H1 (cell line): ENCODE measurements at regions not wholly inside any gene's neighbourhood (a gene's known extent, or its start where the extent isn't known, plus 50 kb on each side); places are given as distances from the start of the nearest gene placed in this dataset.

ENCODE experiments used
- CTCF ChIA-PET: fragments of 300-600 bp; sonication (Branson Sonifier 250); formaldehyde crosslinking; loops from one replicate; lab custom pipeline; 2021; ENCODE audit not compliant: partially characterized antibody; lab: Charles Lee
- POLR2A ChIA-PET: fragments of 300-600 bp; sonication (Branson Sonifier 250); formaldehyde crosslinking; loops from one replicate; lab custom pipeline; 2021; ENCODE audit warnings: inconsistent platforms; ENCODE audit not compliant: partially characterized antibody; lab: Charles Lee
- DNase-seq, 2 experiments: peaks; one replicate each; pipeline versions ENCODE4 v3.0.0 to v3.0.0-alpha.2; 2010 to 2022; ENCODE audit warnings: low spot score in 2 of 2, low read depth in 1 of 2, mixed read lengths in 1 of 2
- FAIRE-seq: peaks from 2 replicates; lab custom pipeline; 2011; peaks lifted over from hg19 to GRCh38; lab: Jason Lieb, UNC
- H2AFZ ChIP-seq: 2 replicates; pipeline ENCODE4 v1.8.1; 2012; ENCODE audit warnings: low read length, inconsistent platforms
- H2AK5ac ChIP-seq: 2 replicates; pipeline ENCODE4 v1.6.1; 2013; ENCODE audit warnings: low read depth, low read length
- H2BK120ac ChIP-seq: replicated peaks from 2 replicates; pipeline ENCODE3; 2013; ENCODE audit warnings: low read depth, low read length, inconsistent platforms
- H2BK12ac ChIP-seq: 2 replicates; pipeline ENCODE4 v1.6.1; 2013; ENCODE audit warnings: low read depth, low read length
- H2BK15ac ChIP-seq: 2 replicates; pipeline ENCODE4 v1.6.1; 2013; ENCODE audit warnings: low read length
- H2BK20ac ChIP-seq: 2 replicates; pipeline ENCODE4 v1.6.1; 2013; ENCODE audit warnings: low read length
- H2BK5ac ChIP-seq: 2 replicates; pipeline ENCODE4 v1.6.1; 2013; ENCODE audit warnings: low read depth, low read length
- H3K14ac ChIP-seq: 2 replicates; pipeline ENCODE4 v1.6.1; 2013; ENCODE audit warnings: inconsistent platforms; ENCODE audit not compliant: insufficient read length
- H3K18ac ChIP-seq: 2 replicates; pipeline ENCODE4 v1.6.1; 2013; ENCODE audit warnings: low read length; ENCODE audit errors: extremely low read depth
- H3K23ac ChIP-seq: 2 replicates; pipeline ENCODE4 v1.6.1; 2013; ENCODE audit warnings: inconsistent platforms; ENCODE audit not compliant: insufficient read length
- H3K23me2 ChIP-seq: 2 replicates; pipeline ENCODE4 v1.6.1; 2013; ENCODE audit warnings: low read depth, low read length
- H3K27ac ChIP-seq: 2 replicates; pipeline ENCODE4 v1.6.1; 2011; ENCODE audit warnings: low read depth, low read length, inconsistent platforms
- H3K27me3 ChIP-seq, 4 experiments: replicated peaks in 1 of 4; 1 replicate in 1 of 4; 2 replicates in 3 of 4; pipeline versions ENCODE4 v1.6.1 to v1.8.1; 2011 to 2013; ENCODE audit warnings: low read length in 3 of 4, mild to moderate bottlenecking in 3 of 4, inconsistent platforms in 2 of 4, mixed read lengths in 2 of 4, moderate library complexity in 1 of 4; ENCODE audit not compliant: control insufficient read depth in 3 of 4, insufficient read depth in 3 of 4; ENCODE audit errors: extremely low read depth in 1 of 4
- H3K36me3 ChIP-seq, 4 experiments: 2 replicates each; pipeline versions ENCODE4 v1.6.1 to v1.8.1; 2011 to 2013; ENCODE audit warnings: mild to moderate bottlenecking in 4 of 4, low read length in 3 of 4, moderate library complexity in 2 of 4, control low read depth in 1 of 4, inconsistent platforms in 1 of 4; ENCODE audit not compliant: insufficient read depth in 4 of 4, control insufficient read depth in 2 of 4
- H3K4ac ChIP-seq: replicated peaks from 2 replicates; pipeline ENCODE3; 2013; ENCODE audit warnings: low read length, low read depth, mixed read lengths, inconsistent platforms; ENCODE audit not compliant: insufficient read length
- H3K4me1 ChIP-seq, 4 experiments: replicated peaks in 1 of 4; 1 replicate in 1 of 4; 2 replicates in 3 of 4; pipeline versions ENCODE4 v1.6.1 to v1.8.1; 2011 to 2013; ENCODE audit warnings: low read length in 3 of 4, inconsistent platforms in 2 of 4, mixed read lengths in 1 of 4; ENCODE audit not compliant: insufficient read depth in 4 of 4, control insufficient read depth in 3 of 4
- H3K4me2 ChIP-seq, 2 experiments: 2 replicates each; pipeline versions ENCODE4 v1.6.1 to v1.8.1; 2011 to 2013; ENCODE audit warnings: low read depth in 2 of 2, low read length in 2 of 2, control low read depth in 1 of 2, inconsistent platforms in 1 of 2, mild to moderate bottlenecking in 1 of 2; ENCODE audit not compliant: insufficient read depth in 1 of 2
- H3K4me3 ChIP-seq, 4 experiments: fragments of 200-600, 300-600 bp in 1 of 4; sonication (generic), shearing (Covaris generic), sonication (Bioruptor Twin) in 1 of 4; 2 replicates each; pipeline versions ENCODE4 v1.5.1 to v1.8.1; 2011 to 2016; ENCODE audit warnings: low read length in 4 of 4, low read depth in 3 of 4, control low read depth in 2 of 4, inconsistent platforms in 2 of 4, mild to moderate bottlenecking in 2 of 4, mixed read lengths in 1 of 4, moderate library complexity in 1 of 4; ENCODE audit not compliant: insufficient read depth in 2 of 4; ENCODE audit errors: extremely low read depth in 1 of 4
- H3K56ac ChIP-seq: replicated peaks from 2 replicates; pipeline ENCODE3; 2013; ENCODE audit warnings: low read depth, mild to moderate bottlenecking, mixed read lengths, low read length, inconsistent platforms; ENCODE audit not compliant: insufficient read length
- H3K79me1 ChIP-seq: 2 replicates; pipeline ENCODE4 v1.6.1; 2013; ENCODE audit warnings: low read depth, low read length, control low read depth
- H3K79me2 ChIP-seq, 2 experiments: 2 replicates each; pipeline versions ENCODE4 v1.6.1 to v1.8.1; 2012 to 2013; ENCODE audit warnings: low read length in 2 of 2, mild to moderate bottlenecking in 2 of 2, inconsistent platforms in 1 of 2; ENCODE audit not compliant: insufficient read depth in 2 of 2, control insufficient read depth in 1 of 2
- H3K9ac ChIP-seq, 4 experiments: replicated peaks in 1 of 4; 1 replicate in 1 of 4; 2 replicates in 3 of 4; pipeline versions ENCODE4 v1.6.1 to v1.8.1; 2011 to 2013; ENCODE audit warnings: low read depth in 3 of 4, low read length in 3 of 4, control low read depth in 2 of 4, mild to moderate bottlenecking in 2 of 4, moderate library complexity in 2 of 4, inconsistent platforms in 1 of 4; ENCODE audit errors: extremely low read depth in 1 of 4
- H3K9me3 ChIP-seq, 2 experiments: 2 replicates each; pipeline versions ENCODE4 v1.6.1 to v1.8.1; 2012 to 2013; ENCODE audit warnings: mild to moderate bottlenecking in 2 of 2, moderate library complexity in 2 of 2, control low read depth in 1 of 2, inconsistent platforms in 1 of 2, low read depth in 1 of 2, low read length in 1 of 2, mixed read lengths in 1 of 2; ENCODE audit not compliant: insufficient read depth in 2 of 2
- H4K20me1 ChIP-seq, 2 experiments: replicated peaks in 1 of 2; 2 replicates each; pipeline versions ENCODE3 to v1.8.1; 2011 to 2013; ENCODE audit warnings: inconsistent platforms in 2 of 2, low read length in 2 of 2, mild to moderate bottlenecking in 1 of 2; ENCODE audit not compliant: insufficient read depth in 2 of 2, control insufficient read depth in 1 of 2
- H4K5ac ChIP-seq: 2 replicates; pipeline ENCODE4 v1.6.1; 2013; ENCODE audit warnings: low read length, low read depth, mixed read lengths, inconsistent platforms; ENCODE audit not compliant: insufficient read length
- H4K8ac ChIP-seq: 2 replicates; pipeline ENCODE4 v1.8.0; 2013; ENCODE audit warnings: mild to moderate bottlenecking, moderate library complexity, low read length, inconsistent platforms; ENCODE audit not compliant: insufficient read depth; ENCODE audit errors: extremely low read depth
- H4K91ac ChIP-seq: replicated peaks from 2 replicates; pipeline ENCODE3; 2013; ENCODE audit warnings: low read length, mixed read lengths, inconsistent platforms; ENCODE audit not compliant: insufficient read length
- BACH1 ChIP-seq: IDR thresholded peaks from 2 replicates; pipeline ENCODE4 v1.6.1; 2012; ENCODE audit warnings: low read length, improper control_type of control experiment
- CREB1 ChIP-seq: IDR thresholded peaks from 2 replicates; pipeline ENCODE4 v1.6.1; 2012; ENCODE audit warnings: inconsistent platforms
- EGR1 ChIP-seq: IDR thresholded peaks from 2 replicates; pipeline ENCODE4 v1.6.1; 2011; ENCODE audit warnings: low read depth, low read length, borderline replicate concordance
- FOSL1 ChIP-seq: IDR thresholded peaks from 2 replicates; pipeline ENCODE4 v1.6.1; 2011; ENCODE audit warnings: mild to moderate bottlenecking, low read depth, low read length, moderate library complexity; ENCODE audit not compliant: insufficient read depth
- JUND ChIP-seq: IDR thresholded peaks from 2 replicates; pipeline ENCODE4 v1.6.1; 2011; ENCODE audit warnings: mild to moderate bottlenecking, improper control_type of control experiment, low read length
- YY1 ChIP-seq: IDR thresholded peaks from 2 replicates; pipeline ENCODE4 v1.6.1; 2011; ENCODE audit warnings: low read depth, mild to moderate bottlenecking, low read length
- WGBS, 2 experiments: shearing (Covaris generic) in 1 of 2; methylation state at CpG; one replicate each; pipeline versions ENCODE4 v1.1.6 to v1.1.7; 2013 to 2015; ENCODE audit warnings: low lambda C conversion rate in 2 of 2, mixed read lengths in 2 of 2, inconsistent platforms in 1 of 2, low coverage in 1 of 2, missing lambda C conversion rate in 1 of 2; ENCODE audit not compliant: insufficient replicate concordance in 2 of 2, insufficient coverage in 1 of 2, insufficient read length in 1 of 2; ENCODE audit errors: extremely low coverage in 1 of 2, missing lambda C conversion rate in 1 of 2; 5-methylcytosine and 5-hydroxymethylcytosine counted together
- TF ChIP-seq, protein P1 (sequence below): IDR thresholded peaks from 2 replicates; pipeline ENCODE4 v1.6.1; 2011; ENCODE audit warnings: low read length, improper control_type of control experiment

DNA sequence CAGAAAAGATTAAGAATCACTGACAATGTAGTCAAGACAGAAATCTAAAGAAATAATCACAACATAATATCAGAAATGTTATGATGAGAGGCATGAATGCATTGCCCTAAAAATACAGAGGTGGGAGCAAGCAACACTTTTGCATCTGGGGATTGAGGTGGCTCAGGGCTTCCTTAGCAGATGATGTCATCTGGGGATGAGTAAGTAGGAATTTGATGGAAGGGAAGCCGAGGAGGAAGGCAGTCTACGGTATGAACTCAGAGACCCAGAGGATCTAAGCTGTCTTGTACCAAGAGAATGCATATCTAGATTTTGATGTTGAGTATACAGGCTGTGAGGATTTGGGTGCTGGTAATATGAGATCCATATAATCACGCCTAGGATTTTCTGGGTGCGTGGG is 193.0 kb upstream of the SNX19 start:
- ChIA-PET CTCF (interaction anchor here (0.9 kb wide), 1 partner anchor 395 kb away, joined by 3 read pairs; no protein-coding TSS in a partner anchor), POLR2A (no interaction called here)
- no peak overlapping the region for H2BK12ac ChIP-seq
- no peak overlapping the region for H3K18ac ChIP-seq
- no peak overlapping the region for H2AK5ac ChIP-seq
- no peak overlapping the region for H2BK20ac ChIP-seq
- no peak overlapping the region for H2BK120ac ChIP-seq
- H4K91ac ChIP-seq = no peak overlapping the region
- H3K23ac ChIP-seq = no peak overlapping the region
- no peak overlapping the region for H3K27ac ChIP-seq
- peaks cover 0 to 2% (median 0%) of the 10 kb centered on the region in 4 experiments; a peak in 1 of 7 replicates for H3K27me3 ChIP-seq
- no peak overlapping the region for H3K4ac ChIP-seq
- H3K36me3 ChIP-seq = no peaks in the 10 kb centered on the region
- no peaks in the 10 kb centered on the region for H3K23me2 ChIP-seq
- no peak overlapping the region for H3K14ac ChIP-seq
- H2AFZ ChIP-seq = no peak overlapping the region
- no peak overlapping the region for H3K9ac ChIP-seq
- no peak overlapping the region for H4K5ac ChIP-seq
- no peak for DNase-seq
- no peak for FAIRE-seq
- no peak overlapping the region for H4K8ac ChIP-seq
- no peak overlapping the region for H2BK15ac ChIP-seq
- H3K56ac ChIP-seq = no peak overlapping the region
- TF ChIP-seq, protein P1, sequence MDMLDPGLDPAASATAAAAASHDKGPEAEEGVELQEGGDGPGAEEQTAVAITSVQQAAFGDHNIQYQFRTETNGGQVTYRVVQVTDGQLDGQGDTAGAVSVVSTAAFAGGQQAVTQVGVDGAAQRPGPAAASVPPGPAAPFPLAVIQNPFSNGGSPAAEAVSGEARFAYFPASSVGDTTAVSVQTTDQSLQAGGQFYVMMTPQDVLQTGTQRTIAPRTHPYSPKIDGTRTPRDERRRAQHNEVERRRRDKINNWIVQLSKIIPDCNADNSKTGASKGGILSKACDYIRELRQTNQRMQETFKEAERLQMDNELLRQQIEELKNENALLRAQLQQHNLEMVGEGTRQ = no peak
- TF ChIP-seq YY1 (no peak), JUND (no peak), CREB1 (no peak), BACH1 (no peak), EGR1 (no peak), FOSL1 (no peak)
- H3K4me2 ChIP-seq = no peak overlapping the region
- H3K4me3 ChIP-seq = no peak overlapping the region
- WGBS, 2 experiments = 83% methylated on average over 4 of the region's 4 CpGs; no CpG with 5 or more reads in 1 of the 2 experiments
- no peak overlapping the region for H2BK5ac ChIP-seq
- H3K79me2 ChIP-seq = no peaks in the 10 kb centered on the region
- no peaks in the 10 kb centered on the region for H4K20me1 ChIP-seq
- no peaks in the 10 kb centered on the region for H3K79me1 ChIP-seq
- 0 out of 4 replicates have a peak, but pooled peaks cover 0 to 2% of the 10 kb centered on the region in 2 experiments for H3K9me3 ChIP-seq
- 0 out of 7 replicates have a peak, but pooled peaks cover 0 to 2% (median 0%) of the 10 kb centered on the region in 4 experiments for H3K4me1 ChIP-seq
